ENCODE measurements at regions not wholly inside any gene's neighbourhood (a gene's known extent, or its start where the extent isn't known, plus 50 kb on each side); places are given as distances from the start of the nearest gene placed in this dataset.

- DNase-seq, result no peak
These were observed 380.5 kb upstream of the NFE2L3 start for GRCh38 chr7:25771491-25771890.

- DNase-seq, result no peak
These were observed 379.2 kb upstream of the NFE2L3 start for GRCh38 chr7:25772802-25773201.

GRCh38 chr7:25774675-25775074 is 377.3 kb upstream of the NFE2L3 start:
- DNase-seq, result no peak

- DNase-seq, result no peak
These were observed 376.4 kb upstream of the NFE2L3 start for GRCh38 chr7:25775570-25775969.

- no peak for DNase-seq
These were observed 375.8 kb upstream of the NFE2L3 start for GRCh38 chr7:25775999-25776743.

- no peak for DNase-seq
These were observed 375.3 kb upstream of the NFE2L3 start for GRCh38 chr7:25776744-25777123.

- DNase-seq, result no peak
These were observed 373.9 kb upstream of the NFE2L3 start for GRCh38 chr7:25777969-25778708.

- no peak for DNase-seq
These were observed 372.9 kb upstream of the NFE2L3 start for GRCh38 chr7:25779002-25779546.

GRCh38 chr7:25780904-25781303 is 371.1 kb upstream of the NFE2L3 start:
- no peak for DNase-seq

- no peak for DNase-seq
These were observed 370.3 kb upstream of the NFE2L3 start for GRCh38 chr7:25781704-25782103.

GRCh38 chr7:25786936-25787335 is 365.1 kb upstream of the NFE2L3 start:
- DNase-seq, result no peak

GRCh38 chr7:25787336-25787735 is 364.7 kb upstream of the NFE2L3 start:
- DNase-seq, result peak in 1 of 51 donors; percentile 2

- no peak for DNase-seq
These were observed 363.6 kb upstream of the NFE2L3 start for GRCh38 chr7:25788371-25788770.

- no peak for DNase-seq
These were observed 362.9 kb upstream of the NFE2L3 start for GRCh38 chr7:25788961-25789620.

GRCh38 chr7:25789701-25790640 is 362.0 kb upstream of the NFE2L3 start:
- no peak for DNase-seq

GRCh38 chr7:25790963-25791362 is 361.0 kb upstream of the NFE2L3 start:
- DNase-seq, result no peak

- DNase-seq, result no peak
These were observed 359.4 kb upstream of the NFE2L3 start for GRCh38 chr7:25792586-25792985.

GRCh38 chr7:25795824-25796235 is 356.2 kb upstream of the NFE2L3 start:
- DNase-seq, result no peak

- no peak for DNase-seq
These were observed 353.7 kb upstream of the NFE2L3 start for GRCh38 chr7:25798344-25798743.

- no peak for DNase-seq
These were observed 350.8 kb upstream of the NFE2L3 start for GRCh38 chr7:25801214-25801613.

GRCh38 chr7:25802057-25802456 is 349.9 kb upstream of the NFE2L3 start:
- DNase-seq, result no peak
